ENCODE measurements at regions not wholly inside any gene's neighbourhood (a gene's known extent, or its start where the extent isn't known, plus 50 kb on each side); places are given as distances from the start of the nearest gene placed in this dataset. TPM values are rescaled to one million over a fixed set of nuclear protein-coding genes. Genes with fewer than 3 reads are reported as not detected.

DNA sequence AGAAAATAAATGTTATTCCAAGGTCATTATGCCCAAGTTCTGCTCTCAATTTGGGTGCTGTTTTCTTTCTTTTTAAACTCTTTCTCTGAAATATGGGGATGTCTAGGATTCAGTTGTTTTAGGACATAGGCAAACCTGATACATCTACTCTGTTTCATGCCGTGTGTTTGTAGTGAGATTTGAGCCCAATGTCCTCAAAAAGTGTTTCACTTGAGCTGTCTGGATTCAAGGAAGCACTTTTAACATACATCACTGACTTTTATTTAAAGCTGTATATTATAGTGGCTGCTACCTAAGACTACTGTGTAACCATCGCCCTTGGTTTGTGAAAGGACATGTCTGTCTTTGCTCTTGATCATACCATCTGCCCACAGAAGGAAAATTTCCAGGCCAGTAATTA lies 709.3 kb upstream of the STXBP6 start:
- no peak for ATAC-seq (ENCODE audit: low FRiP score)
- DNase-seq (ENCODE audit: low spot score) = no peak
- TF ChIP-seq, protein P1, sequence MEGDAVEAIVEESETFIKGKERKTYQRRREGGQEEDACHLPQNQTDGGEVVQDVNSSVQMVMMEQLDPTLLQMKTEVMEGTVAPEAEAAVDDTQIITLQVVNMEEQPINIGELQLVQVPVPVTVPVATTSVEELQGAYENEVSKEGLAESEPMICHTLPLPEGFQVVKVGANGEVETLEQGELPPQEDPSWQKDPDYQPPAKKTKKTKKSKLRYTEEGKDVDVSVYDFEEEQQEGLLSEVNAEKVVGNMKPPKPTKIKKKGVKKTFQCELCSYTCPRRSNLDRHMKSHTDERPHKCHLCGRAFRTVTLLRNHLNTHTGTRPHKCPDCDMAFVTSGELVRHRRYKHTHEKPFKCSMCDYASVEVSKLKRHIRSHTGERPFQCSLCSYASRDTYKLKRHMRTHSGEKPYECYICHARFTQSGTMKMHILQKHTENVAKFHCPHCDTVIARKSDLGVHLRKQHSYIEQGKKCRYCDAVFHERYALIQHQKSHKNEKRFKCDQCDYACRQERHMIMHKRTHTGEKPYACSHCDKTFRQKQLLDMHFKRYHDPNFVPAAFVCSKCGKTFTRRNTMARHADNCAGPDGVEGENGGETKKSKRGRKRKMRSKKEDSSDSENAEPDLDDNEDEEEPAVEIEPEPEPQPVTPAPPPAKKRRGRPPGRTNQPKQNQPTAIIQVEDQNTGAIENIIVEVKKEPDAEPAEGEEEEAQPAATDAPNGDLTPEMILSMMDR (IDR thresholded peaks at IDR 0.05) = no peak

DNA sequence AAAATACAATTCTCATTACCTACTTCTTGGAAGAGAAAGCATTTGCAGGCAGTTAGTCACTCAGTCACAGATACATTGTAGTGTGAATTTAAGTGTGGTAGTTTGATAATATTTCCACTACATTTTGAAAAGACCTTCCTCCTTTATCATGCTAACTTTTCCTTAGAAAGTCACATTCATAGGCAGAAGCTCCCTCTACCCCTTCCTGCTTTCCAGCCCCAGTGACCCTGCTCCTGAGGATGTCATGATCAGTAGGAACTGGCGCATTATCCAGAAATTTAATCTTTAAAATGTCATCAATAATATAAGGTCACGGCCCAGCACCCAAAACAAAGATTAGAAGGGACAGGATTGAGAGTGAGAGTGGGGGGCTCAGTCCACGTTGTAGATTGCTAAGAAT lies 707.4 kb upstream of the STXBP6 start:
- TF ChIP-seq, protein P1 (IDR thresholded peaks at IDR 0.05) = no peak
- DNase-seq (ENCODE audit: low spot score) (no peak), ATAC-seq (ENCODE audit: low FRiP score) (no peak)

DNA sequence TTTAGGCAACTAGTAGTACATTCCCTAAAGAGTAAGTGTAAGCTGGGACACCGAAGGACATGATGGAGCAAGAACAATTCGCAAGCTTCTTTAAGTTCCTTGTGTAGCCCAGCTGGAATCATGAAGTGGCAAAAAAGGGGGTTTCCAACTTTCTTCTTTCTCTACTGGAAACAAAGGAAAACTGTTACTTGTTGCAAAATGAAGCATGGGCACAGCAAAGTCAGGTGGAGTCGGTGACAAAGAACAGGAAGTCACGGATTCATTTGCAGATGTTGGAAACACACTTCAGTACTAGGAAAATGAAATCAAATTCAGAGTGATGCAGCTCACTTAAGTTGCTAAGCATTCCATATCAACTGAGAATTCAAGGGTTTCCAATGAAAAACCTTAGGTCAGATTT lies 706.9 kb upstream of the STXBP6 start:
- ATAC-seq (ENCODE audit: low FRiP score) (no peak), DNase-seq (ENCODE audit: low spot score) (no peak)
- TF ChIP-seq, protein P1 (IDR thresholded peaks at IDR 0.05) = no peak

DNA sequence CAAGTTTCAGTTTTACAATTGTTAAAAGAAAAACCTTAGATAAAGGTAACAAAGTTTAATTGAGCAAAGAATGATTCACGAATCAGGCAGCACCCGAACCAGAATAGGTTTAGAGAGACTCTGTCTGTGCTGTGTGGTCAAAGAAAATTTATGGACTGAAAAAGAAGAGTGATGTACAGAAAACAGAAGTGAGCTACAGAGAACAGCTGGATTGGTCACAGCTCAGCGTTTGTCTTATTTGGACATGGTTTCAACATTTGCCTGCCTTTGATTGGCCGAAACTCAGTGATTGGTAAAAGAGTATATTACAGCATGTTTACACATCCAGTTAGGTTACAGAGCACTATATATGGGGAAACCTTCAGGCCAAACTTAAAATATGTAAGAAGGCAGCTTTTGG lies 703.2 kb upstream of the STXBP6 start:
- ATAC-seq (ENCODE audit: low FRiP score) (no peak), DNase-seq (ENCODE audit: low spot score) (no peak)
- TF ChIP-seq, protein P1 (IDR thresholded peaks at IDR 0.05) = no peak

DNA sequence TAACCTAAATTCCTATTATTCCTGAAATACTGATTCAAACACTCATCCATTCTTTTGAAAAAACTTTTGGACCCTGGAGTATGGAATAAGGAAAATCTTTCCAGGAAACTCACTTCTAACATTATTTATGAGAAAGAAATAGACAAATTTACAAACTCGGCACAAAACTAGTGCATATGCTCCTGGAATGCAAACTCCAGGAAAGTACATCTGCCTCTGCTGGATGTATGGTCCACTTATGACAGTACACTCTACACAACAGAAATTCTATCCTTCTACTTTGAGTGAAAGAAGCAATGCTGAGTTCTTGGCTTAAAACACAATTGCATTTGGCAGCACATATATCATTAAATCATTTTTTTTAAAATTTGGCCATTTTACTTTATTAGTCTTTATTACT lies 700.5 kb upstream of the STXBP6 start:
- no peak for DNase-seq (ENCODE audit: low spot score)
- no peak for ATAC-seq (ENCODE audit: low FRiP score)
- TF ChIP-seq, protein P1 (IDR thresholded peaks at IDR 0.05) = no peak

Small RNA genes in the stretch of these regions (small RNA-seq; reads per million reads assigned to genes)
- not detected for gene RF00440

Data from omental fat pad (tissue), 3 donors.